ENCODE measurements at regions not wholly inside any gene's neighbourhood (a gene's known extent, or its start where the extent isn't known, plus 50 kb on each side); places are given as distances from the start of the nearest gene placed in this dataset.

DNA sequence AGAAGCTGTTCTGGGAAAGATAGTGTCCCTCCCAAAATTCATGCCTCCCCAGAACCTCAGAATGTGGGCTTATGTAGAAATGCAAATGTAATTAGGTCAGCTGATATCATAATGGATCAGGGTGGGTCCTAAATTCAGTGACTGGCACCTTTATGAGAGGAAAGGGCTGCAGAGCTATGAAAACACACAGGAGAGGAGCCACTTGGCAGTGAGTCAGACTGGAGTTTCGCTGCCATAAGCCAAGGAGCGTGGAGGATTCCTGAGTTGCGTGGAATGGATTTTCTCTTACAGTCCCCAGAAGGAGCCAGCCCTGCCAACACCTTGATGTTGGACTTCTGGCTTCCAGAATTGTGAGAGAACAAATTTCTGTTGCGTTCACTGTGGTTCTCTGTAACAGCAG lies 249.8 kb upstream of the PMEPA1 start:
- Histone ChIP-seq H3K4me1 (ENCODE audit: insufficient read depth, low read length) (no peaks in the 10 kb centered on the region), H3K27me3 (ENCODE audit: insufficient read depth, low read length) (no peaks in the 10 kb centered on the region), H3K14ac (ENCODE audit: insufficient read depth, low read length) (no peak overlapping the region), H3K27ac (ENCODE audit: insufficient read length, low read depth, low read length) (no peak overlapping the region), H2BK5ac (ENCODE audit: insufficient read length, low read length) (no peak overlapping the region), H2AK5ac (ENCODE audit: insufficient read length, low read length) (no peak overlapping the region), H3K4ac (ENCODE audit: low read depth, low read length) (no peak overlapping the region), H2BK12ac (ENCODE audit: insufficient read length, low read depth, low read length) (no peak overlapping the region), H4K91ac (ENCODE audit: insufficient read length, low read depth, low read length) (no peak overlapping the region), H3T11ph (ENCODE audit: low read length) (no peak overlapping the region), H3K9ac (ENCODE audit: extremely low read depth, insufficient read length, low read length) (no peak overlapping the region), H3K9me3 (ENCODE audit: control insufficient read depth, low read depth, low read length) (no peaks in the 10 kb centered on the region), H3K56ac (ENCODE audit: insufficient read length, low read depth, low read length) (no peak overlapping the region), H2BK15ac (ENCODE audit: low read depth, low read length) (no peak overlapping the region), H4K20me1 (ENCODE audit: control insufficient read depth, insufficient read depth, insufficient read length) (no peaks in the 10 kb centered on the region), H3K23ac (ENCODE audit: insufficient read length, low read depth, low read length) (no peak overlapping the region), H2AFZ (ENCODE audit: low read length) (no peak overlapping the region), H4K5ac (ENCODE audit: insufficient read length, low read depth, low read length) (no peak overlapping the region), H3K79me2 (ENCODE audit: insufficient read depth, low read length) (no peaks in the 10 kb centered on the region), H3K79me1 (ENCODE audit: insufficient read depth, low read depth, low read length, poor library complexity, severe bottlenecking) (no peaks in the 10 kb centered on the region), H2BK20ac (ENCODE audit: low read depth, low read length, poor library complexity, severe bottlenecking) (no peak overlapping the region), H2BK120ac (ENCODE audit: low read depth, low read length, poor library complexity, severe bottlenecking) (no peak overlapping the region), H3K23me2 (ENCODE audit: insufficient read length, low read depth, low read length, poor library complexity, severe bottlenecking) (no peaks in the 10 kb centered on the region), H3K18ac (ENCODE audit: insufficient read length, low read depth, low read length) (no peak overlapping the region), H3K4me2 (ENCODE audit: insufficient read depth, insufficient read length, low read length) (no peak overlapping the region), H4K8ac (replicated peaks; ENCODE audit: insufficient read length, low read depth, low read length) (no peak overlapping the region)
- Mint-ChIP-seq H3K36me3 (ENCODE audit: insufficient read depth in 1 of 3, low read depth in 3 of 3) (peaks cover 0 to 6% (median 3%) of the 10 kb centered on the region in 3 experiments; a peak in 1 of 7 replicates), H3K27ac (no peak overlapping the region), H3K27me3 (ENCODE audit: low read depth) (peaks cover 9% of the 10 kb centered on the region), H3K4me3 (no peak overlapping the region), H3K9me3 (peaks cover 3 to 6% of the 10 kb centered on the region in 2 experiments; a peak in 4 of 5 replicates), H3K4me1 (peaks cover 2 to 9% of the 10 kb centered on the region in 2 experiments; a peak in 3 of 4 replicates)
- WGBS (ENCODE audit: extremely low coverage, insufficient read length, low lambda C conversion rate) = no CpG with 5 or more reads among the region's 4 CpGs
- TF ChIP-seq, protein P1, sequence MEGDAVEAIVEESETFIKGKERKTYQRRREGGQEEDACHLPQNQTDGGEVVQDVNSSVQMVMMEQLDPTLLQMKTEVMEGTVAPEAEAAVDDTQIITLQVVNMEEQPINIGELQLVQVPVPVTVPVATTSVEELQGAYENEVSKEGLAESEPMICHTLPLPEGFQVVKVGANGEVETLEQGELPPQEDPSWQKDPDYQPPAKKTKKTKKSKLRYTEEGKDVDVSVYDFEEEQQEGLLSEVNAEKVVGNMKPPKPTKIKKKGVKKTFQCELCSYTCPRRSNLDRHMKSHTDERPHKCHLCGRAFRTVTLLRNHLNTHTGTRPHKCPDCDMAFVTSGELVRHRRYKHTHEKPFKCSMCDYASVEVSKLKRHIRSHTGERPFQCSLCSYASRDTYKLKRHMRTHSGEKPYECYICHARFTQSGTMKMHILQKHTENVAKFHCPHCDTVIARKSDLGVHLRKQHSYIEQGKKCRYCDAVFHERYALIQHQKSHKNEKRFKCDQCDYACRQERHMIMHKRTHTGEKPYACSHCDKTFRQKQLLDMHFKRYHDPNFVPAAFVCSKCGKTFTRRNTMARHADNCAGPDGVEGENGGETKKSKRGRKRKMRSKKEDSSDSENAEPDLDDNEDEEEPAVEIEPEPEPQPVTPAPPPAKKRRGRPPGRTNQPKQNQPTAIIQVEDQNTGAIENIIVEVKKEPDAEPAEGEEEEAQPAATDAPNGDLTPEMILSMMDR (conservative IDR thresholded peaks at IDR 0.05) = no peak
- no peak for DNase-seq
